Breast epithelium (tissue), 4 donors: ENCODE measurements at regions not wholly inside any gene's neighbourhood (a gene's known extent, or its start where the extent isn't known, plus 50 kb on each side); places are given as distances from the start of the nearest gene placed in this dataset.

Experiments
- DNase-seq, 2 donors: peaks; one replicate each; pipeline ENCODE4 v3.0.0-alpha.2; 2019; ENCODE audit warnings: low spot score in 2 of 2
- H3K27ac ChIP-seq, 2 donors: fragments of 200-600 bp; sonication (generic) in 1 of 2; one replicate each; pipeline ENCODE4 v1.5.1; 2016 to 2019; ENCODE audit warnings: mild to moderate bottlenecking in 1 of 2
- H3K27me3 ChIP-seq, 2 donors: fragments of 200-600 bp; sonication (generic) in 1 of 2; one replicate each; pipeline versions ENCODE4 v1.5.1 to v1.6.0; 2017 to 2019; ENCODE audit warnings: control low read depth in 1 of 2, mild to moderate bottlenecking in 1 of 2
- H3K36me3 ChIP-seq: fragments of 200-600 bp; one replicate; pipeline ENCODE4 v1.5.1; 2019
- H3K4me1 ChIP-seq, 2 donors: fragments of 200-600 bp; sonication (generic); one replicate each; pipeline ENCODE4 v1.5.1; 2016 to 2019; ENCODE audit warnings: control low read depth in 1 of 2
- H3K4me3 ChIP-seq, 3 donors: fragments of 200-600 bp; sonication (generic); 1 replicate in 2 of 3; 2 replicates in 1 of 3; pipeline ENCODE4 v1.5.1; 2016 to 2019; ENCODE audit warnings: mild to moderate bottlenecking in 3 of 3, moderate library complexity in 2 of 3
- H3K9me3 ChIP-seq, 2 donors: fragments of 200-600 bp; sonication (generic) in 1 of 2; one replicate each; pipeline ENCODE4 v1.5.1; 2016 to 2019; ENCODE audit warnings: control low read depth in 1 of 2
- CTCF ChIP-seq, 3 donors: fragments of 450-650 bp; IDR thresholded peaks; one replicate each; pipeline ENCODE4 v1.5.1; 2016 to 2017; ENCODE audit warnings: antibody characterized with exemption in 3 of 3, mild to moderate bottlenecking in 3 of 3, moderate library complexity in 3 of 3
- POLR2A ChIP-seq: fragments of 450-650 bp; IDR thresholded peaks from one replicate; pipeline ENCODE4 v1.6.1; 2016; ENCODE audit warnings: antibody characterized with exemption, mild to moderate bottlenecking, moderate library complexity
- POLR2AphosphoS5 ChIP-seq, 3 donors: sonication (generic); formaldehyde crosslinking; IDR thresholded peaks; one replicate each; pipeline ENCODE4 v1.6.1; 2017; ENCODE audit warnings: antibody characterized with exemption in 3 of 3
- intact Hi-C: fragments of 100-400 bp; cut with DNase I; formaldehyde crosslinking; loops from one replicate; pipeline ENCODE4 v1.15.1; 2023; ENCODE audit warnings: low total_unique reads

- Histone ChIP-seq H3K4me1 (no peaks in the 10 kb centered on the region), H3K27me3 (no peaks in the 10 kb centered on the region), H3K36me3 (no peaks in the 10 kb centered on the region), H3K4me3 (no peak overlapping the region), H3K9me3 (peaks cover 0 to 7% of the 10 kb centered on the region in 2 donors), H3K27ac (no peak overlapping the region)
- intact Hi-C loops: no loop called here
- TF ChIP-seq POLR2A: no peak
- TF ChIP-seq POLR2AphosphoS5 (IDR thresholded peaks at IDR 0.05): no peak
- TF ChIP-seq CTCF (IDR thresholded peaks at IDR 0.05): no peak
- DNase-seq: no peak
Measured at GRCh38 chr6:62492192-62492822, 206.3 kb upstream of the KHDRBS2 start.

- Histone ChIP-seq H3K36me3 (no peaks in the 10 kb centered on the region), H3K4me3 (no peak overlapping the region), H3K27me3 (no peaks in the 10 kb centered on the region), H3K9me3 (no peaks in the 10 kb centered on the region), H3K4me1 (no peaks in the 10 kb centered on the region), H3K27ac (no peak overlapping the region)
- intact Hi-C loops: no loop called here
- DNase-seq: no peak
- TF ChIP-seq POLR2A: no peak
- no peak for TF ChIP-seq CTCF (IDR thresholded peaks at IDR 0.05)
- TF ChIP-seq POLR2AphosphoS5 (IDR thresholded peaks at IDR 0.05): no peak
Measured at GRCh38 chr6:62480544-62480943, 194.5 kb upstream of the KHDRBS2 start.

GRCh38 chr6:62479697-62480220 is 193.7 kb upstream of the KHDRBS2 start:
- TF ChIP-seq POLR2AphosphoS5 (IDR thresholded peaks at IDR 0.05): no peak
- no peak for TF ChIP-seq POLR2A
- TF ChIP-seq CTCF (IDR thresholded peaks at IDR 0.05): no peak
- Histone ChIP-seq H3K36me3 (no peaks in the 10 kb centered on the region), H3K27ac (no peak overlapping the region), H3K4me3 (no peak overlapping the region), H3K9me3 (no peaks in the 10 kb centered on the region), H3K27me3 (no peaks in the 10 kb centered on the region), H3K4me1 (no peaks in the 10 kb centered on the region)
- DNase-seq: no peak
- intact Hi-C loops: no loop called here

GRCh38 chr6:62474793-62475192 is 188.8 kb upstream of the KHDRBS2 start:
- no peaks in the 10 kb centered on the region for H3K4me1 ChIP-seq
- H3K36me3 ChIP-seq: no peaks in the 10 kb centered on the region
- intact Hi-C loops: no loop called here
- H3K27ac ChIP-seq: no peak overlapping the region
- no peak overlapping the region for H3K4me3 ChIP-seq
- no peaks in the 10 kb centered on the region for H3K9me3 ChIP-seq
- H3K27me3 ChIP-seq: no peaks in the 10 kb centered on the region
- DNase-seq: no peak
- TF ChIP-seq POLR2AphosphoS5 (IDR thresholded peaks at IDR 0.05): no peak
- no peak for TF ChIP-seq CTCF (IDR thresholded peaks at IDR 0.05)
- TF ChIP-seq POLR2A: no peak

- Histone ChIP-seq H3K4me1 (no peaks in the 10 kb centered on the region), H3K9me3 (no peaks in the 10 kb centered on the region), H3K27ac (no peak overlapping the region), H3K27me3 (no peaks in the 10 kb centered on the region), H3K36me3 (no peaks in the 10 kb centered on the region), H3K4me3 (no peak overlapping the region)
- intact Hi-C loops: no loop called here
- TF ChIP-seq CTCF (IDR thresholded peaks at IDR 0.05): no peak
- no peak for TF ChIP-seq POLR2AphosphoS5 (IDR thresholded peaks at IDR 0.05)
- TF ChIP-seq POLR2A: no peak
- no peak for DNase-seq
Measured at GRCh38 chr6:62466607-62467006, 180.6 kb upstream of the KHDRBS2 start.
